GM18502 (cell line): ENCODE measurements at regions not wholly inside any gene's neighbourhood (a gene's known extent, or its start where the extent isn't known, plus 50 kb on each side); places are given as distances from the start of the nearest gene placed in this dataset.

Source experiments
- ATAC-seq: cut with Tn5 transposase; IDR thresholded peaks from one replicate; pipeline ENCODE4 v1.9.1; 2021; ENCODE audit warnings: mild to moderate bottlenecking; ENCODE audit not compliant: unreplicated experiment, poor library complexity

DNA sequence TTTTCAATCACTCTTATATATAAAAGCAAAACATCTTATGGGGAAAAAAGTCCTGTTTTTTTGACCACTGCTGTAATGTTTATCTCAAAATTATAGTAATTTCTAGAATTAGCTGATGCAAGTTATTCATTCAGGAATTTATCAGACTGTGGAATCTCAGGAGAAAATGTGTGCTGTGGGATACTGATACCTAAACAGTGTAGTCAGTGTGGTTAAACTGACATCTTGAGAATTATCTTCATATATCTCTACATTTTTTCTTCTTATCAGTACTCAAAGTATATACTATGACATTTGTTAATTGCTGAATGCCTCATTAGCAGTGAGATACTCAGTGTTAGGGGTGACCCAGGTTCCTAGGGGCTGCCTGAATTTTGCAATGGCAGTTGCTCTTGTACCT, 839.3 kb downstream of the KCNT2 start:
- ATAC-seq, result no peak

GRCh38 chr1:195768377-195768776, 839.9 kb downstream of the KCNT2 start:
- no peak for ATAC-seq

- ATAC-seq, result no peak
Measured at GRCh38 chr1:195766709-195767108, 841.5 kb downstream of the KCNT2 start.

DNA sequence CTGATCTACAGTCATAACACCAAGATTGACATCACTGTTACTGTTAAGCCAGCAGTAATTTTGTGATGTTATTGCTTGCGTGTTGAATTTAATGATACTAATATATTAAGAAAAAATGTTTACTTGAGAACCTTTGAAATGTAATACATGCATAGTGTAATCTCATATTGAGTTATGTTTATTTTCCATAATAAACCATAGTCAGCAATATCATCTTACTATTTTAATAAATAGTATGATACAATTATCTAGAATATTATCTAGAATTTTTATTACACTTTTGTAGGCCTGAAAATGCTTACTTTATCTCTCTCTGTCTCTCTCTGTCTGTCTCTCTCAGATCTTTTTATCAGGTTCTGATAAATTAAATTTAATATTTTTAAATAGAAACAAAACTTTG, 843.1 kb downstream of the KCNT2 start:
- ATAC-seq, result no peak

DNA sequence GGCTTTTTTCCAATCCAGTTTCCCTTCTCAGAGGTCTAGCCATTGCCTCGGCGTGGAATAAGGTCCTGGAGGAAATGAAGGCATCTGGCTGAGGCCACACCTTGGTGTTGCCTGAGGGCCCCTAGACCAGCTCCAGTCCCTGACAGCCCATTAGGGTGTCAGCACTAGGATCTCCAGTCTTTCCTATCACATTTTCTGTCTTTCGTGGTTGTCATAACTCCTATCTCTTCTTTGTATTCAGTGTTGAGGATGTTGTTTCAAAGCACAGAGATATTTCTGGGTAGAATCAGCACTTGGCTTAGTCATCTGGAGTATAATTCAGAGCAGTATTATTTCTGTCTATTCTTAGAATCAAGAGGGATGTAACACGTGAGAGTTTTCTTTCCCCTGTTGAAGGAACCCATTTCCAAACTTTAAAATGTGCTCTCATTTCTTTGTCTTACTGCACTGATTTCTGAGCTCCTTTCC, 844.3 kb downstream of the KCNT2 start:
- no peak for ATAC-seq

GRCh38 chr1:195763146-195763906, 844.9 kb downstream of the KCNT2 start:
- no peak for ATAC-seq

GRCh38 chr1:195761104-195761503, 847.1 kb downstream of the KCNT2 start:
- ATAC-seq, result no peak

DNA sequence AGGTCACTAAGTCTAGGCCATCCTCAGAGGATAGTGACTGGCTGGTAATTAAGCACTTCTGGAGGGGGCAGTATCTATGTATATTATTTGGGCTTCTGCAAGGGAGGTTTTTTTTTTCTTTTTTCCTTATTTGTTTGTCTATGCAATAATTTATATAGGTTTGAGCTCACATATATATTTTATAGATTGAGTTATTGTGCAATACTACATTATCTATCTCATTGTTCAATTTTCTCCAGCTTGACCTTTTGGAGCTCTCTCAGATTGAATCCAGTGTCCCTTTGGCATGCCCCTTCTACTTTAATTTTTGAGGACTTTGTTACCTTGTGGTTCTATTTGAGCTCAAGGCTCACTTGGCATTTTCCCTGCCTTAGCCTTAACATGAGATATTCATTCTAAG, 852.1 kb downstream of the KCNT2 start:
- no peak for ATAC-seq

- ATAC-seq, result no peak
Measured at GRCh38 chr1:195754874-195755273, 853.4 kb downstream of the KCNT2 start.

GRCh38 chr1:195754303-195754702, 853.9 kb downstream of the KCNT2 start:
- ATAC-seq, result no peak

GRCh38 chr1:195748969-195749368, 859.3 kb downstream of the KCNT2 start:
- no peak for ATAC-seq

DNA sequence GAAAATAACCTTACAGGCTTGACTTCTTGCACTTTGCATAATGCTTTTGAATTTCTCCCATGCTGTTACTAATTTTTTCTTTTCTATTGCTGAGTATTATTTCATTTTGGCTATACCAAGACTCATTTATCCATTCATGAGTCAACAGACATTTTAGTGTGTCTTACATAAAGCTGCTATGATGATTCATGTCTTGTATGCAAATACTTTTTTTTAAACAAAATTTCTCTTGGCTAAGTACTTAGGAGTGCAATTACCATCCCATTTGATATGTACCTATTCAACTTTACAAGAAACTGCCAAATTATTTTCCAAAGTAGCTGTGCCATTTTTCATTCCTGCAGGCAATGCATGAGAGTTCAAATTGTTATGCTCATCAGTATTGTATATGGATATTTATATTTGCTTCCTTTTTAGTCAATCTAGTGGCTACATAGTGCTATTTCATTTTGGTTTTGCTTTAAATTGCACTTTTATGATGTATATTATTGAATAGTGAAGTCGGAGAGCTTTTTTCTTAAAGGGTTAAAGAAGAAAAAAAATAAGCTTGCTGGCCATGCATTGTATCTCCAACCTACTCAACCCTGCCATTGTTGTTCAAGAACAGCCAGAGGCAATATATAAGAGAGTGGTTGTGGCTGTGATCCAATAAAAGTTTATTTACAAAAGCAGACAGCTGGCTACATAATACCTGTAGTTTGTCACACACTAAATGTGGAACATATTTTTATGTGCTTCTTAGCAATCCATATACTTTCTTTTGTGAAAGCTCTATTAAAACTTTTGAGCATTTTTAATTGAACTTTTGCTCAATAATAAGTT, 862.8 kb downstream of the KCNT2 start:
- no peak for ATAC-seq

DNA sequence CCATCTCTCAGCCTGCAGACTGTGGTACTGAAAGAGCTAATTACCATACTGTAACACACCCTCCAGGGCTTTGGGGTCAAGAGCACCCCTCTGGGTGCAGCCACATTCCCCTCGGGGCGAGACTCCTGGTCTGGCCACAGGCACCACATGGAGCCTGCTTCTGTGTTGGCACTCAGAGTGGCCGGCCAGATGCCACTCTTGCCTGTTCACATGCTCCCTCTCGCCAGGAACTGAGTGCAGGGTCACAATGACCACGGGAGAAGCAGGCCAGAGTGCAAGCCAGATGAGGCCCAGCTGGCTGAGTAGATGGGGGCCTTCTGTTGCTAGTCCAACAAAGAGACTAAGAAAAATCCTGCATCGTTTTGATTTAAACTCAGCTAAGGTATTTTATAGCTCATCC, 864.0 kb downstream of the KCNT2 start:
- no peak for ATAC-seq

- no peak for ATAC-seq
Measured at GRCh38 chr1:195740862-195741261, 867.4 kb downstream of the KCNT2 start.

GRCh38 chr1:195738966-195739650, 869.1 kb downstream of the KCNT2 start:
- ATAC-seq, result no peak

GRCh38 chr1:195735140-195735539, 873.1 kb downstream of the KCNT2 start:
- no peak for ATAC-seq

DNA sequence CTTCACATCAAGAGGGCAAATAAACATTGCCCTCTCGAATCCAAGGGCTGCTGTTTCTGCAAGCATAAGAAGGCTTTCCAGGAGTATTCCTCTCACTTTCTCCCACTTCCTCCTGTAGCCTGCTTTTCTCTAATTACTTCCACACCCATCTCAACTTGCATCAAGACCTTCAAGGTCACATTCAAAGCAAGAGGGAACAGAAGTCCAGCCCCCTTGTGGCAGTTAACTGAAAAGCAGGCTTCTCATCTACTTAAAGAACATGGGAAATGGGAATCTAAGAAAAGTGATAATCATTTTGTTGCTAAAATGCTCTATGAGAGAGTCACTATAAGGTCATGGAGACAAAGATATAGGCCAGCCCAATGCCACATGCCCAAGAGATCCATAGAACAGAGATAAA, 874.4 kb downstream of the KCNT2 start:
- peak; percentile 69 for ATAC-seq

GRCh38 chr1:195733408-195733807, 874.8 kb downstream of the KCNT2 start:
- ATAC-seq, result no peak

DNA sequence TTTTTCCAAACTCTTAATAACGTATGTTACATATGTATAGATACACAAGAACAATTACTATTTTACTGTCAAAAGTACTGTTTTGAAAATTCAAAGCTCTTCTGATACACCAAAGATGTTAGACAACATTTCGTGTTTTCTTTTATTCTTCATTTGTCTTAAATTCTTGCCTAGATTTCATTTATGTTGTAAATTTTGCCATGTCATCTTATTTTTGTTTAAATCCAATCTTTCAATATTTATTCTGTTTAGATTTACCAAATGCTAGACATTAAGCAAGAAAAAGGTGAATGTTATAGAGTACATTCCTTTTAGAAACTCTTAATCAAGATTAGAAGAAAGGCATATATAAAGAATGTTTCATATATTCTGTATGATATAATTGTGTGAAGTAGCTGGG, 876.9 kb downstream of the KCNT2 start:
- ATAC-seq, result no peak

- ATAC-seq, result no peak
Measured at GRCh38 chr1:195723796-195724194, 884.4 kb downstream of the KCNT2 start.
